ENCODE measurements at regions not wholly inside any gene's neighbourhood (a gene's known extent, or its start where the extent isn't known, plus 50 kb on each side); places are given as distances from the start of the nearest gene placed in this dataset.

DNA sequence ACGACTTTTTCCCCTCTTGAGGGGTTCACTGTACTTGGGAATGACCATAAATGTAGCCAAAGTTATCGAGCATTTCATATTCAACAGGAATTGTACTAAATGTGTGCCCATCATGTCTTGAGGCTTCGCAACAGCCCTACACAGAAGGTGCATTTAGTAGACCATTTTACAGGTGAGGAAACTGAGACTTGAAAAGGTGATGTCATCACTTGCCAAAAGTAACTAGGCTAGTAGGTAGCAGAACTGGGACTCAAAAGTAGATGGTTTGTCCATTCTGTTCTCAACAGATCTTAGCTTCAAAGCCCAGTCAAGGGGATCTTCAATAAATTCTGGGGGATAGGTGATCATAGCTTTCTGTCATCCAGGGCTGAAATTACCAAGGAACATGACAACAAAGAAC is 782.2 kb downstream of the MED13L start:
- Mint-ChIP-seq H3K4me1 (peaks cover 7% of the 10 kb centered on the region), H3K4me3 (no peak overlapping the region), H3K36me3 (no peaks in the 10 kb centered on the region), H3K27ac (no peak overlapping the region), H3K27me3 (ENCODE audit: low read depth) (no peaks in the 10 kb centered on the region), H3K9me3 (no peaks in the 10 kb centered on the region)
- DNase-seq (ENCODE audit: low spot score in 2 of 2, unreplicated experiment in 2 of 2): no peak
- TF ChIP-seq CTCF (IDR thresholded peaks at IDR 0.05; ENCODE audit: unreplicated experiment): no peak

DNA sequence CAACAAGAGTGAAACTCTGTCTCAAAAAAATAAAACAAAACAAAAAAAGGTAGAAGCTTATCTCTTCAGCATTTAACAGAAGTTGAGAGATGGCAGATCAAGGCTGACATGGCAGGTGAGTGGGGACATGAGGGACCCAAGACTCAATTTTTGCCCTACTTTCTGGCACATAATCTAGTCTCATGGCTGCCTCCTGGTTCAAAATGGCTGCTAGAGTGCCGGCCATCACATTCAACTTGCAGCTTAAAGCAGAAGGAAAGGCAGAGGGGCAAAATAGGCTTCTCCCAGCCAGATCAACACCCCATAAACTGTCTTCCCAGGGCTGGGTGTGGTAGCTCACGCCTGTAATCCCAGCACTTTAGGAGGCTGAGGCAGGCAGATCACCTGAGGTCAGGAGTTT is 784.9 kb downstream of the MED13L start:
- no peak overlapping the region for H3K27ac Mint-ChIP-seq
- DNase-seq (ENCODE audit: low spot score in 2 of 2, unreplicated experiment in 2 of 2): no peak
- no peaks in the 10 kb centered on the region for H3K36me3 Mint-ChIP-seq
- no peaks in the 10 kb centered on the region for H3K9me3 Mint-ChIP-seq
- no peak overlapping the region for H3K4me3 Mint-ChIP-seq
- H3K27me3 Mint-ChIP-seq (ENCODE audit: low read depth): no peaks in the 10 kb centered on the region
- H3K4me1 Mint-ChIP-seq: peaks cover 7% of the 10 kb centered on the region
- no peak for TF ChIP-seq CTCF (IDR thresholded peaks at IDR 0.05; ENCODE audit: unreplicated experiment)

DNA sequence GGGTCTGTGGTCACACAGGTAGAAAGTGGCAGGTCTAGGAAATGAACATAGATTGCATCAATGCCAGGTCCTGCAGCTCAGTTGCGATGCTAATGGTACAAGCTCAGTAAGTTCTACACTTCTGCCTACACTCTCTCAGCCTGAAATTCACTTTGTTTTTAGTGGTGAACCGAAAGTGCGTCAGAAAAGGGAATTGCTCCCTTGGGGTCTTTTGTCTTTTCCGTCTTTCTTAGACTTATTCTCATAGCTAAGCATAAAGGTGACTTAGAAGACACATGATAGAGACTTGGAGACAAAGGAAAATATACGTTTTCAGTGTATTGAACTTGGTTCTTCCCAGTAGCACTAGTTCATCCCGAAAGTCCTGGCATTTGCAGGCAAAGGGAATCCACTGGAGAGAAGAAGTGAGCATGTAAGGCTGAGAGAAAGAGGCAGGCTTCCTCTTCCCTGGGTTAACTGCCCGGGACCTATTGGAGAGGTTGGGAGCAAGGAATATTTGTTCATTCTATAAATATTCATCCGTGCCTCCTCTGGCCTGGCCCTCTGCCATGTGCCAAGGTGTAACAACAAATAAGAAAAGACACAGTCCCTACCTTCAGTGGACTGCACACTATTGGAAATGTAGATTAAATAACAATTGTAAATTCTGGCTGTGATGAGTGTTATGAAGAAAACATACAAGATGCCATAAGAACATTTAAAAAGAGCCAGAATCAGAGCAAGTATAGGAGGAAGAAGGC is 785.8 kb downstream of the MED13L start:
- Mint-ChIP-seq H3K36me3 (no peaks in the 10 kb centered on the region), H3K27me3 (ENCODE audit: low read depth) (no peaks in the 10 kb centered on the region), H3K27ac (no peak overlapping the region), H3K4me3 (no peak overlapping the region), H3K4me1 (peaks cover 7% of the 10 kb centered on the region), H3K9me3 (no peaks in the 10 kb centered on the region)
- no peak for DNase-seq (ENCODE audit: low spot score in 2 of 2, unreplicated experiment in 2 of 2)
- no peak for TF ChIP-seq CTCF (IDR thresholded peaks at IDR 0.05; ENCODE audit: unreplicated experiment)

GRCh38 chr12:115489253-115489652 is 788.2 kb downstream of the MED13L start:
- H3K27me3 Mint-ChIP-seq (ENCODE audit: low read depth): no peaks in the 10 kb centered on the region
- peaks cover 3% of the 10 kb centered on the region for H3K36me3 Mint-ChIP-seq
- H3K27ac Mint-ChIP-seq: no peak overlapping the region
- H3K4me3 Mint-ChIP-seq: no peak overlapping the region
- peaks cover 25% of the 10 kb centered on the region for H3K4me1 Mint-ChIP-seq
- no peak for DNase-seq (ENCODE audit: low spot score in 2 of 2, unreplicated experiment in 2 of 2)
- no peak for TF ChIP-seq CTCF (IDR thresholded peaks at IDR 0.05; ENCODE audit: unreplicated experiment)
- H3K9me3 Mint-ChIP-seq: peaks cover 7% of the 10 kb centered on the region

DNA sequence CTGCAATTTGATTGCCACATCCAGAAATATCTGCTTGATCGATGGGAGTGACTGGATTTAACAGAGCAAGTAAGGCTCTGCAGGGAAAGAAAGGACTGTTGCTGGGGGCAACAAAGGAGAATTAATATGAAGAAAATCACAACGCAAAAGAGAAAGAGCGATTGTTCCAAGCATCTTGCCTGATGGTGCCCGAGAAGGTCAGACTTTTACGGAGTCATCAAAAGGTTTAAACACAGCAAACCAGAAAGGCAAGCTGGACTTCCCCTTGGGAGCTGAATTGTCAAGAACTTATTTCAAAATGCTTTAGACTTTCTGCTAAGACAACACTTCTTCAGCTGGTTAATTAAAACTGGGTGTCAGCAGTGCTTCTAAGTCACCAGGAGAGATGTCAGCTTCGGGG is 791.5 kb downstream of the MED13L start:
- Mint-ChIP-seq H3K4me1 (peaks cover 18% of the 10 kb centered on the region), H3K27me3 (ENCODE audit: low read depth) (no peaks in the 10 kb centered on the region), H3K36me3 (peaks cover 3% of the 10 kb centered on the region), H3K27ac (peak overlapping the region; percentile 83), H3K4me3 (no peak overlapping the region), H3K9me3 (peaks cover 20% of the 10 kb centered on the region)
- no peak for TF ChIP-seq CTCF (IDR thresholded peaks at IDR 0.05; ENCODE audit: unreplicated experiment)
- no peak for DNase-seq (ENCODE audit: low spot score in 2 of 2, unreplicated experiment in 2 of 2)
